ENCODE measurements at regions not wholly inside any gene's neighbourhood (a gene's known extent, or its start where the extent isn't known, plus 50 kb on each side); places are given as distances from the start of the nearest gene placed in this dataset.

- peaks cover 0 to 3% (median 0%) of the 10 kb centered on the region in 4 donors for H3K9me3 ChIP-seq
- H3K27me3 ChIP-seq = no peaks in the 10 kb centered on the region
- TF ChIP-seq CTCF (IDR thresholded peaks at IDR 0.05) (no peak), EP300 (IDR thresholded peaks at IDR 0.05) (no peak)
- no peaks in the 10 kb centered on the region for H3K4me1 ChIP-seq
- no peak overlapping the region for H3K27ac ChIP-seq
- no peaks in the 10 kb centered on the region for H3K36me3 ChIP-seq
- DNase-seq (ENCODE audit: low spot score in 2 of 2) = no peak
- no peak overlapping the region for H3K4me3 ChIP-seq
- WGBS, 2 donors = 87 to 91% methylated on average over 7 of the region's 7 CpGs
Measured at GRCh38 chr13:100881291-100881864, 206.8 kb upstream of the TMTC4 start.

DNA sequence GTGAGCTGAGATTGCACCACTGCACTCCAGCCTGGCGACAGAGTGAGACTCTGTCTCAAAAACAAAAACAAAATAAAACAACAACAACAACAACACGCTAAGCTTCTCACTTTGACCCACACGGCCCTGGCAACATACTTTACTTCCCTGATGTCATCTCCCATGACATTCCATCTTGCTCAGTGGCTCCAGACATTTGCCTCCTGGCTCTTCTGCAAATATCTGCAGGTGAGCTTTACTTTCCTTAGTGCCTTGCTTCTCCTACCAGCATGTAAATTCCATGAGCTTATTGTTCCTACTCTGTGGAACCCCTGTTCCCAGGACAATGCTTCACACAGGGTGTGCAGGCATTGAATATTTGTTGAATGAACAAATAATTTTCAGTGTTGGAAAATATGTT, 205.6 kb upstream of the TMTC4 start:
- Histone ChIP-seq H3K9me3 (peaks cover 0 to 10% (median 0%) of the 10 kb centered on the region in 4 donors), H3K4me1 (no peaks in the 10 kb centered on the region), H3K27me3 (no peaks in the 10 kb centered on the region), H3K36me3 (no peaks in the 10 kb centered on the region), H3K4me3 (no peak overlapping the region), H3K27ac (no peak overlapping the region)
- no peak for DNase-seq (ENCODE audit: low spot score in 2 of 2)
- 43 to 57% methylated on average over 3 of the region's 3 CpGs for WGBS, 2 donors
- TF ChIP-seq CTCF (IDR thresholded peaks at IDR 0.05) (no peak), POLR2A (IDR thresholded peaks at IDR 0.05) (no peak), EP300 (IDR thresholded peaks at IDR 0.05) (no peak)

GRCh38 chr13:100879255-100879654, 204.7 kb upstream of the TMTC4 start:
- Histone ChIP-seq H3K27ac (no peak overlapping the region), H3K4me3 (no peak overlapping the region), H3K9me3 (peaks cover 0 to 10% (median 0%) of the 10 kb centered on the region in 4 donors), H3K36me3 (no peaks in the 10 kb centered on the region), H3K27me3 (no peaks in the 10 kb centered on the region), H3K4me1 (no peaks in the 10 kb centered on the region)
- TF ChIP-seq EP300 (IDR thresholded peaks at IDR 0.05) (no peak), CTCF (IDR thresholded peaks at IDR 0.05) (no peak), POLR2A (IDR thresholded peaks at IDR 0.05) (no peak)
- 80 to 84% methylated on average over 5 of the region's 5 CpGs for WGBS, 2 donors
- no peak for DNase-seq (ENCODE audit: low spot score in 2 of 2)

- Histone ChIP-seq H3K27ac (peak overlapping the region in 1 of 4 donors; percentile 36), H3K4me1 (no peaks in the 10 kb centered on the region), H3K4me3 (no peak overlapping the region), H3K27me3 (no peaks in the 10 kb centered on the region), H3K9me3 (peaks cover 0 to 10% (median 0%) of the 10 kb centered on the region in 4 donors), H3K36me3 (no peaks in the 10 kb centered on the region)
- 82 to 84% methylated on average over 2 of the region's 2 CpGs for WGBS, 2 donors
- TF ChIP-seq EP300 (IDR thresholded peaks at IDR 0.05) = no peak
- no peak for TF ChIP-seq CTCF (IDR thresholded peaks at IDR 0.05)
- no peak for TF ChIP-seq POLR2A (IDR thresholded peaks at IDR 0.05)
- DNase-seq (ENCODE audit: low spot score in 2 of 2) = no peak
Measured at GRCh38 chr13:100876044-100876403, 201.4 kb upstream of the TMTC4 start.

- H3K27ac ChIP-seq = no peak overlapping the region
- no peak for DNase-seq (ENCODE audit: low spot score in 2 of 2)
- WGBS, 2 donors = 32 to 37% methylated on average over 3 of the region's 3 CpGs
- H3K9me3 ChIP-seq = peaks cover 0 to 10% (median 0%) of the 10 kb centered on the region in 4 donors
- H3K4me3 ChIP-seq = no peak overlapping the region
- H3K36me3 ChIP-seq = no peaks in the 10 kb centered on the region
- no peaks in the 10 kb centered on the region for H3K27me3 ChIP-seq
- no peaks in the 10 kb centered on the region for H3K4me1 ChIP-seq
- TF ChIP-seq POLR2A (IDR thresholded peaks at IDR 0.05) = no peak
- no peak for TF ChIP-seq CTCF (IDR thresholded peaks at IDR 0.05)
- no peak for TF ChIP-seq EP300 (IDR thresholded peaks at IDR 0.05)
Measured at GRCh38 chr13:100875392-100876043, 200.9 kb upstream of the TMTC4 start.
